Gastroesophageal sphincter (tissue), 4 donors: ENCODE measurements at regions not wholly inside any gene's neighbourhood (a gene's known extent, or its start where the extent isn't known, plus 50 kb on each side); places are given as distances from the start of the nearest gene placed in this dataset.

Source experiments
- ATAC-seq: fragments of 150-250 bp; one replicate; pipeline ENCODE4 v1.9.1; 2016; ENCODE audit warnings: mild to moderate bottlenecking, moderate library complexity
- H3K27ac ChIP-seq, 4 donors: fragments of 200-600 bp; sonication (generic) in 3 of 4; 1 replicate in 3 of 4; 2 replicates in 1 of 4; pipeline ENCODE4 v1.5.1; 2016 to 2019
- H3K27me3 ChIP-seq: fragments of 200-600 bp; sonication (generic); one replicate; pipeline ENCODE4 v1.5.1; 2019
- H3K36me3 ChIP-seq, 2 donors: fragments of 200-600 bp; sonication (generic); one replicate each; pipeline ENCODE4 v1.5.1; 2019; ENCODE audit warnings: control low read depth in 1 of 2
- H3K4me1 ChIP-seq, 3 donors: fragments of 200-600 bp; sonication (generic); 1 replicate in 2 of 3; 2 replicates in 1 of 3; pipeline ENCODE4 v1.5.1; 2016 to 2019; ENCODE audit warnings: control low read depth in 2 of 3
- H3K4me3 ChIP-seq, 2 donors: fragments of 200-600 bp; sonication (generic); one replicate each; pipeline ENCODE4 v1.5.1; 2019; ENCODE audit warnings: mild to moderate bottlenecking in 1 of 2, moderate library complexity in 1 of 2
- H3K9me3 ChIP-seq, 3 donors: fragments of 200-600 bp; sonication (generic); one replicate each; pipeline ENCODE4 v1.5.1; 2017 to 2019; ENCODE audit warnings: control low read depth in 2 of 3
- CTCF ChIP-seq, 4 experiments: fragments of 200-600 bp in 2 of 4; fragments of 450-650 bp in 2 of 4; sonication (generic) in 1 of 4; IDR thresholded peaks; one replicate each; pipeline ENCODE4 v1.5.1; 2017 to 2019; ENCODE audit warnings: antibody characterized with exemption in 4 of 4, mild to moderate bottlenecking in 2 of 4, moderate library complexity in 2 of 4
- EP300 ChIP-seq: sonication (generic); formaldehyde crosslinking; IDR thresholded peaks from one replicate; pipeline ENCODE4 v1.6.1; 2017; ENCODE audit warnings: antibody characterized with exemption, mild to moderate bottlenecking
- POLR2A ChIP-seq, 2 donors: fragments of 450-650 bp; IDR thresholded peaks; one replicate each; pipeline ENCODE4 v1.6.1; 2017; ENCODE audit warnings: antibody characterized with exemption in 2 of 2, mild to moderate bottlenecking in 2 of 2, moderate library complexity in 1 of 2
- POLR2AphosphoS5 ChIP-seq: sonication (generic); formaldehyde crosslinking; IDR thresholded peaks from one replicate; pipeline ENCODE4 v1.6.1; 2017; ENCODE audit warnings: antibody characterized with exemption
- WGBS, 2 donors: methylation state at CpG; one replicate each; pipeline ENCODE4 v1.1.5; 2018; ENCODE audit warnings: low coverage in 1 of 2; 5-methylcytosine and 5-hydroxymethylcytosine counted together

- no peaks in the 10 kb centered on the region for H3K36me3 ChIP-seq
- no peak for TF ChIP-seq EP300
- TF ChIP-seq POLR2A (IDR thresholded peaks at IDR 0.05), result no peak
- TF ChIP-seq CTCF (IDR thresholded peaks at IDR 0.05), result no peak
- TF ChIP-seq POLR2AphosphoS5, result no peak
- H3K27me3 ChIP-seq, result no peaks in the 10 kb centered on the region
- ATAC-seq, result no peak
- 86 to 88% methylated on average over 2 to 4 of the region's 4 CpGs for WGBS, 2 donors
- no peak overlapping the region for H3K27ac ChIP-seq
- no peaks in the 10 kb centered on the region for H3K9me3 ChIP-seq
- H3K4me1 ChIP-seq, result no peaks in the 10 kb centered on the region
- no peak overlapping the region for H3K4me3 ChIP-seq
Measured at GRCh38 chr6:18741741-18742140, 354.6 kb downstream of the RNF144B start.

- TF ChIP-seq EP300, result no peak
- no peak for TF ChIP-seq POLR2AphosphoS5
- no peak for TF ChIP-seq POLR2A (IDR thresholded peaks at IDR 0.05)
- TF ChIP-seq CTCF (IDR thresholded peaks at IDR 0.05), result no peak
- ATAC-seq, result no peak
- no peak overlapping the region for H3K4me3 ChIP-seq
- no peaks in the 10 kb centered on the region for H3K9me3 ChIP-seq
- 53 to 60% methylated on average over 2 of the region's 2 CpGs for WGBS, 2 donors
- H3K4me1 ChIP-seq, result no peaks in the 10 kb centered on the region
- H3K36me3 ChIP-seq, result no peaks in the 10 kb centered on the region
- H3K27me3 ChIP-seq, result no peaks in the 10 kb centered on the region
- no peak overlapping the region for H3K27ac ChIP-seq
Measured at GRCh38 chr6:18742406-18742805, 355.3 kb downstream of the RNF144B start.

- TF ChIP-seq POLR2AphosphoS5 (no peak), POLR2A (IDR thresholded peaks at IDR 0.05) (no peak), EP300 (no peak), CTCF (IDR thresholded peaks at IDR 0.05) (no peak)
- Histone ChIP-seq H3K27ac (no peak overlapping the region), H3K36me3 (no peaks in the 10 kb centered on the region), H3K9me3 (no peaks in the 10 kb centered on the region), H3K4me3 (no peak overlapping the region), H3K4me1 (peaks cover 0 to 24% (median 2%) of the 10 kb centered on the region in 3 donors), H3K27me3 (no peaks in the 10 kb centered on the region)
- ATAC-seq, result no peak
- 90 to 91% methylated on average over 4 of the region's 4 CpGs for WGBS, 2 donors
Measured at GRCh38 chr6:18746727-18747126, 359.6 kb downstream of the RNF144B start.

GRCh38 chr6:18748314-18748713 is 361.2 kb downstream of the RNF144B start:
- no peak for ATAC-seq
- Histone ChIP-seq H3K4me1 (peaks cover 0 to 24% (median 2%) of the 10 kb centered on the region in 3 donors), H3K27me3 (no peaks in the 10 kb centered on the region), H3K4me3 (no peak overlapping the region), H3K9me3 (no peaks in the 10 kb centered on the region), H3K27ac (no peak overlapping the region), H3K36me3 (no peaks in the 10 kb centered on the region)
- WGBS, 2 donors, result 69 to 71% methylated on average over 3 to 6 of the region's 6 CpGs
- TF ChIP-seq POLR2A (IDR thresholded peaks at IDR 0.05) (no peak), EP300 (no peak), POLR2AphosphoS5 (no peak), CTCF (IDR thresholded peaks at IDR 0.05) (no peak)

- 71 to 83% methylated on average over 5 of the region's 5 CpGs for WGBS, 2 donors
- Histone ChIP-seq H3K27me3 (no peaks in the 10 kb centered on the region), H3K36me3 (no peaks in the 10 kb centered on the region), H3K4me1 (peaks cover 0 to 24% (median 2%) of the 10 kb centered on the region in 3 donors), H3K9me3 (no peaks in the 10 kb centered on the region), H3K4me3 (no peak overlapping the region), H3K27ac (no peak overlapping the region)
- TF ChIP-seq POLR2AphosphoS5 (no peak), CTCF (IDR thresholded peaks at IDR 0.05) (no peak), EP300 (no peak), POLR2A (IDR thresholded peaks at IDR 0.05) (no peak)
- no peak for ATAC-seq
Measured at GRCh38 chr6:18752278-18753068, 365.3 kb downstream of the RNF144B start.
